K562 (cell line): ENCODE measurements at regions not wholly inside any gene's neighbourhood (a gene's known extent, or its start where the extent isn't known, plus 50 kb on each side); places are given as distances from the start of the nearest gene placed in this dataset.
A peak's percentile ranks its signal among the peaks of the same experiment; 100 is the strongest.

Experiments
- BCL6 ChIP-seq: fragments of 250-450 bp; sonication (Bioruptor Pico); IDR thresholded peaks from 2 replicates; pipeline ENCODE4 v1.4.0; 2020
- BDP1 ChIP-seq: IDR thresholded peaks from 3 replicates; pipeline ENCODE4 v1.6.1; 2011; ENCODE audit not compliant: insufficient read length, insufficient read depth
- EGR1 ChIP-seq: fragments of 450-650 bp; conservative IDR thresholded peaks from 2 replicates; pipeline ENCODE4 v1.6.1; 2017; ENCODE audit warnings: mild to moderate bottlenecking
- ETV1 ChIP-seq: fragments of 450-650 bp; conservative IDR thresholded peaks from 2 replicates; pipeline ENCODE4 v1.6.1; 2016; ENCODE audit warnings: missing genetic modification characterization, control low read depth, low read depth, missing compliant biosample characterization
- FOXA1 ChIP-seq: fragments of 450-650 bp; IDR thresholded peaks from 2 replicates; pipeline ENCODE4 v1.6.1; 2016; ENCODE audit warnings: mild to moderate bottlenecking, borderline replicate concordance
- KAT2B ChIP-seq: IDR thresholded peaks from one replicate; pipeline ENCODE4 v1.6.1; 2012; ENCODE audit warnings: low read depth, mild to moderate bottlenecking, control low read depth, inconsistent platforms, low read length, moderate library complexity
- MAZ ChIP-seq, 2 experiments: fragments of 450-650 bp in 1 of 2; sonication (generic) in 1 of 2; formaldehyde crosslinking; IDR thresholded peaks in 1 of 2; conservative IDR thresholded peaks in 1 of 2; 2 replicates each; pipeline versions ENCODE4 v1.4.0 to v1.5.0; 2020; ENCODE audit warnings: mild to moderate bottlenecking in 1 of 2, missing genetic modification reagents in 1 of 2
- MEF2D ChIP-seq: conservative IDR thresholded peaks from 2 replicates; pipeline ENCODE4 v1.6.1; 2016; ENCODE audit warnings: low read depth, missing genetic modification characterization, missing compliant biosample characterization
- NCOA2 ChIP-seq, 2 experiments: fragments of 450-650 bp; IDR thresholded peaks; 2 replicates each; pipeline ENCODE4 v1.6.1; 2018; ENCODE audit warnings: mild to moderate bottlenecking in 2 of 2, moderate library complexity in 1 of 2; ENCODE audit not compliant: partially characterized antibody in 2 of 2
- NR2C1 ChIP-seq, 2 experiments: fragments of 450-650 bp; IDR thresholded peaks; 2 replicates each; pipeline ENCODE4 v1.6.1; 2017; ENCODE audit warnings: mild to moderate bottlenecking in 2 of 2, antibody characterized with exemption in 1 of 2, inconsistent platforms in 1 of 2, missing compliant biosample characterization in 1 of 2, missing genetic modification characterization in 1 of 2
- SAFB2 ChIP-seq: fragments of 200-400 bp; formaldehyde crosslinking; IDR thresholded peaks from 2 replicates; pipeline ENCODE4 v1.6.1; 2018; ENCODE audit warnings: borderline replicate concordance, low read length, low read depth, moderate library complexity; ENCODE audit not compliant: severe bottlenecking
- SMAD1 ChIP-seq: fragments of 150-350 bp; IDR thresholded peaks from 2 replicates; pipeline ENCODE4 v1.6.1; 2014; ENCODE audit warnings: low read length, low read depth; ENCODE audit not compliant: partially characterized antibody
- THAP12 ChIP-seq: fragments of 250-450 bp; sonication (Bioruptor Pico); IDR thresholded peaks from 2 replicates; pipeline ENCODE4 v1.9.0; 2021; ENCODE audit warnings: mild to moderate bottlenecking, inconsistent platforms
- THRAP3 ChIP-seq: fragments of 450-650 bp; IDR thresholded peaks from 2 replicates; pipeline ENCODE4 v1.6.1; 2016; ENCODE audit warnings: mild to moderate bottlenecking, inconsistent platforms, borderline replicate concordance
- ZBTB11 ChIP-seq, 3 experiments: fragments of 200-800 bp in 1 of 3; fragments of 250-450 bp in 1 of 3; fragments of 450-650 bp in 1 of 3; sonication (Bioruptor Pico) in 1 of 3; sonication (Bioruptor generic) in 1 of 3; formaldehyde crosslinking in 1 of 3; IDR thresholded peaks; 2 replicates each; pipeline versions ENCODE4 v1.6.1 to v1.8.0; 2016 to 2022; ENCODE audit warnings: mild to moderate bottlenecking in 2 of 3, missing genetic modification characterization in 2 of 3, missing compliant biosample characterization in 1 of 3, moderate library complexity in 1 of 3
- ZBTB17 ChIP-seq: fragments of 450-650 bp; formaldehyde crosslinking; IDR thresholded peaks from 2 replicates; pipeline ENCODE4 v1.4.0; 2020; ENCODE audit warnings: mild to moderate bottlenecking
- ZNF140 ChIP-seq: fragments of 250-450 bp; sonication (Bioruptor Pico); IDR thresholded peaks from 2 replicates; pipeline ENCODE4 v1.8.0; 2021; ENCODE audit warnings: moderate library complexity, mild to moderate bottlenecking, inconsistent platforms
- ZNF23 ChIP-seq: fragments of 250-450 bp; sonication (Bioruptor Pico); IDR thresholded peaks from 2 replicates; pipeline ENCODE4 v1.4.0; 2020; ENCODE audit warnings: mild to moderate bottlenecking
- ZNF316 ChIP-seq: fragments of 450-650 bp; IDR thresholded peaks from 2 replicates; pipeline ENCODE4 v1.6.1; 2016
- ZNF695 ChIP-seq: fragments of 450-650 bp; formaldehyde crosslinking; IDR thresholded peaks from 2 replicates; pipeline ENCODE4 v1.4.0; 2020; ENCODE audit warnings: mild to moderate bottlenecking, moderate library complexity
- ZNF740 ChIP-seq, 3 experiments: fragments of 200-800 bp in 1 of 3; sonication (Bioruptor generic) in 1 of 3; sonication (generic) in 1 of 3; formaldehyde crosslinking in 1 of 3; IDR thresholded peaks; 2 replicates each; pipeline versions ENCODE4 v1.6.1 to v1.8.0; 2016 to 2022; ENCODE audit warnings: mild to moderate bottlenecking in 2 of 3, missing compliant biosample characterization in 2 of 3, missing genetic modification characterization in 2 of 3, missing genetic modification reagents in 1 of 3

- TF ChIP-seq NR2C1 (IDR thresholded peaks at IDR 0.05) (peak; percentile 35; the same call in 1 of the 2 replicates), NR2C1 (tag; IDR thresholded peaks at IDR 0.05) (peak; percentile 77), ZNF695 (CRISPR knock-in tag) (peak; percentile 94), ZBTB17 (CRISPR knock-in tag) (peak; percentile 95), FOXA1 (no peak), MAZ (CRISPR knock-in tag; conservative IDR thresholded peaks at IDR 0.05 in 1 of 2, IDR thresholded peaks at IDR 0.05 in 1 of 2) (peak in 1 of 2 experiments; percentile 86; a peak in 2 of 4 replicates), SMAD1 (peak; percentile 36), NCOA2 (IDR thresholded peaks at IDR 0.05; ENCODE audit: partially characterized antibody in 2 of 2) (peak in 1 of 2 experiments; percentile 34), SAFB2 (no peak), THAP12 (CRISPR knock-in tag) (no peak), THRAP3 (no peak), ETV1 (peak; percentile 70), ZNF23 (peak; percentile 81), BCL6 (CRISPR knock-in tag) (peak; percentile 96), MEF2D (peak; percentile 84), ZBTB11 (CRISPR knock-in tag; IDR thresholded peaks at IDR 0.05) (peak in 1 of 3 experiments; percentile 85; a peak in 2 of 6 replicates), KAT2B (no peak), ZNF316 (peak; percentile 78), ZNF740 (CRISPR knock-in tag; IDR thresholded peaks at IDR 0.05) (no peak), ZNF740 (tag; IDR thresholded peaks at IDR 0.05) (peak in 1 of 2 experiments; percentile 96; a peak in 2 of 4 replicates), BDP1 (no peak), EGR1 (no peak), ZNF140 (peak; percentile 75; the same call in 1 of the 2 replicates)
These were observed 226.7 kb upstream of the MYOCD start (continued) for GRCh38 chr17:12438813-12439586.
